HCT116 (cell line): ENCODE measurements at regions not wholly inside any gene's neighbourhood (a gene's known extent, or its start where the extent isn't known, plus 50 kb on each side); places are given as distances from the start of the nearest gene placed in this dataset.

Experiments
- ATAC-seq: fragments of 200-7000 bp; cut with Tn5 transposase; 2 replicates; pipeline ENCODE4 v1.9.1; 2020; ENCODE audit warnings: mild to moderate bottlenecking, moderate library complexity
- BruUV-seq: library from RNA; stranded (reverse); fragments of 400-500 nt; replicated peaks from 2 replicates; lab custom pipeline; 2021; lab: Mats Ljungman, UMichigan
- CTCF ChIA-PET: fragments of 300-600 bp; sonication (Branson Sonifier 250); formaldehyde crosslinking; loops from one replicate; lab custom pipeline; 2021; ENCODE audit warnings: antibody characterized with exemption; lab: Charles Lee
- POLR2A ChIA-PET: fragments of 300-600, 350-600 bp; sonication (Branson Sonifier 250); formaldehyde crosslinking; loops from one replicate; lab custom pipeline; 2021; ENCODE audit warnings: antibody characterized with exemption; lab: Charles Lee
- RAD21 ChIA-PET, 2 experiments: fragments of 300-600 bp; sonication (Branson Sonifier 250); formaldehyde crosslinking; loops; one replicate each; lab custom pipeline; 2023; ENCODE audit warnings: low total read pairs in 2 of 2; ENCODE audit not compliant: uncharacterized antibody in 2 of 2, unreplicated experiment in 2 of 2, low non-redundant PET in 1 of 2; lab: Charles Lee
- DNase-seq: peaks from one replicate; pipeline ENCODE4 v3.0.0-alpha.2; 2010; ENCODE audit warnings: low read depth, low spot score
- H2AFZ ChIP-seq: fragments of 200-600 bp; shearing (Covaris generic), sonication (generic); 2 replicates; pipeline ENCODE4 v1.6.1; 2017; ENCODE audit warnings: low read depth, mixed run types, mixed read lengths, antibody characterized with exemption, low read length; ENCODE audit not compliant: poor library complexity, severe bottlenecking
- H3K27ac ChIP-seq: 2 replicates; pipeline ENCODE4 v1.5.1; 2012; ENCODE audit warnings: low read depth, low read length
- H3K27me3 ChIP-seq: fragments of 200-600 bp; sonication (generic); 2 replicates; pipeline ENCODE4 v1.6.1; 2016; ENCODE audit warnings: mixed run types, low read length, mixed read lengths; ENCODE audit not compliant: insufficient read depth
- H3K36me3 ChIP-seq, 2 experiments: fragments of 200-500 bp in 1 of 2; fragments of 200-600 bp in 1 of 2; sonication (Bioruptor generic) in 1 of 2; sonication (generic) in 1 of 2; 2 replicates each; pipeline versions ENCODE4 v1.5.1 to v1.6.1; 2014 to 2016; ENCODE audit warnings: low read length in 2 of 2, inconsistent platforms in 1 of 2, mixed read lengths in 1 of 2, mixed run types in 1 of 2; ENCODE audit not compliant: insufficient read depth in 2 of 2, control insufficient read depth in 1 of 2
- H3K4me1 ChIP-seq, 2 experiments: fragments of 200-600 bp in 1 of 2; sonication (generic) in 1 of 2; 2 replicates each; pipeline versions ENCODE4 v1.5.1 to v1.6.1; 2012 to 2017; ENCODE audit warnings: low read length in 2 of 2, inconsistent platforms in 1 of 2, mild to moderate bottlenecking in 1 of 2, mixed read lengths in 1 of 2, mixed run types in 1 of 2, moderate library complexity in 1 of 2; ENCODE audit not compliant: insufficient read depth in 2 of 2, control insufficient read depth in 1 of 2
- H3K4me2 ChIP-seq: fragments of 200-600 bp; sonication (generic); 2 replicates; pipeline ENCODE4 v1.6.1; 2017; ENCODE audit warnings: mixed run types, low read length, mixed read lengths
- H3K4me3 ChIP-seq, 2 experiments: fragments of 200-600 bp in 1 of 2; sonication (generic) in 1 of 2; replicated peaks in 1 of 2; 2 replicates each; pipeline ENCODE4 v1.5.1; 2011 to 2016; ENCODE audit warnings: low read length in 2 of 2, control low read depth in 1 of 2, low read depth in 1 of 2, mild to moderate bottlenecking in 1 of 2, mixed read lengths in 1 of 2, mixed run types in 1 of 2
- H3K79me2 ChIP-seq: fragments of 200-600 bp; sonication (generic); 2 replicates; pipeline ENCODE4 v1.6.1; 2017; ENCODE audit warnings: mild to moderate bottlenecking, mixed run types, low read length, moderate library complexity, mixed read lengths; ENCODE audit not compliant: insufficient read depth
- H3K9ac ChIP-seq: fragments of 200-600 bp; sonication (generic); 2 replicates; pipeline ENCODE4 v1.6.1; 2016; ENCODE audit warnings: low read length, mixed read lengths
- H3K9me2 ChIP-seq: fragments of 200-600 bp; sonication (generic), shearing (Covaris generic); 2 replicates; pipeline ENCODE4 v1.6.1; 2017; ENCODE audit warnings: mixed run types, mild to moderate bottlenecking, moderate library complexity; ENCODE audit not compliant: insufficient read depth
- H3K9me3 ChIP-seq, 2 experiments: fragments of 200-500 bp in 1 of 2; fragments of 200-600 bp in 1 of 2; sonication (Bioruptor generic) in 1 of 2; sonication (generic) in 1 of 2; 2 replicates each; pipeline ENCODE4 v1.6.1; 2014 to 2017; ENCODE audit warnings: low read length in 2 of 2, mixed read lengths in 2 of 2, inconsistent platforms in 1 of 2, low read depth in 1 of 2, mild to moderate bottlenecking in 1 of 2, mixed run types in 1 of 2, moderate library complexity in 1 of 2; ENCODE audit not compliant: control insufficient read depth in 1 of 2, insufficient read depth in 1 of 2
- H4K20me1 ChIP-seq: fragments of 200-600 bp; sonication (generic), shearing (Covaris generic); 2 replicates; pipeline ENCODE4 v1.6.1; 2017; ENCODE audit warnings: mixed run types, mild to moderate bottlenecking, moderate library complexity; ENCODE audit not compliant: insufficient read depth
- ELF1 ChIP-seq: IDR thresholded peaks from 2 replicates; pipeline ENCODE4 v1.6.1; 2012; ENCODE audit warnings: low read depth, borderline replicate concordance
- JUND ChIP-seq: IDR thresholded peaks from 2 replicates; pipeline ENCODE4 v1.6.1; 2012
- POLR2A ChIP-seq: IDR thresholded peaks from 2 replicates; pipeline ENCODE4 v1.7.0; 2011; ENCODE audit warnings: borderline replicate concordance; ENCODE audit not compliant: insufficient read depth, insufficient read length; ENCODE audit errors: extremely low read depth
- POLR2AphosphoS5 ChIP-seq: IDR thresholded peaks from 2 replicates; pipeline ENCODE4 v1.6.1; 2011; ENCODE audit warnings: mild to moderate bottlenecking, low read depth, low read length, moderate library complexity
- SIN3A ChIP-seq: IDR thresholded peaks from 2 replicates; pipeline ENCODE4 v1.6.1; 2012; ENCODE audit warnings: low read depth
- ZFX ChIP-seq: fragments of 450-650 bp; IDR thresholded peaks from 2 replicates; pipeline ENCODE4 v1.6.1; 2017
- intact Hi-C: fragments of 100-400 bp; cut with micrococcal nuclease; formaldehyde crosslinking; loops from 2 replicates; pipeline ENCODE4 v1.10.0; 2022
- TF ChIP-seq, protein P1 (sequence below): IDR thresholded peaks from 2 replicates; pipeline ENCODE4 v1.6.1; 2012
- TF ChIP-seq, protein P2 (sequence below): IDR thresholded peaks from 2 replicates; pipeline ENCODE4 v1.6.1; 2012

DNA sequence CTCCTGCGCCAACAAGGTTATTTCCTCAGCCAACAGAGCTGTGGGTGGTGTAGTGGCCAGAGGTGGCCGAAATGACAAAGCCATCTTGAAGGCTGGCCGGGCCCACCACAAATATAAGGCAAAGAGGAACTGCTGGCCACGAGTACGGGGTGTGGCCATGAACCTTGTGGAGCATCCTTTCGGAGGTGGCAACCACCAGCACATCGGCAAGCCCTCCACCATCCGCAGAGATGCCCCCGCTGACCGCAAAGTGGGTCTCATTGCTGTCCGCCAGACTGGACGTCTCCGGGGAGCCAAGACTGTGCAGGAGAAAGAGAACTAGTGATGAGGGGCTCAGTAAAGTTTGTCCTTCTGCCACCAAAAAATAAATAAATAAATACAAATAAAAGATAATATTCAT, 481.4 kb upstream of the NAALADL2 start:
- no peak for ATAC-seq
- Histone ChIP-seq H3K9me2 (no peaks in the 10 kb centered on the region), H3K9me3 (no peaks in the 10 kb centered on the region), H3K27ac (no peak overlapping the region), H3K27me3 (no peaks in the 10 kb centered on the region), H4K20me1 (no peaks in the 10 kb centered on the region), H3K9ac (no peak overlapping the region), H3K4me1 (no peaks in the 10 kb centered on the region), H3K79me2 (no peaks in the 10 kb centered on the region), H3K36me3 (no peaks in the 10 kb centered on the region), H2AFZ (no peak overlapping the region), H3K4me2 (no peak overlapping the region), H3K4me3 (no peak overlapping the region)
- ChIA-PET CTCF (no interaction called here), POLR2A (no interaction called here), RAD21 (no interaction called here)
- no TSS peak for BruUV-seq
- DNase-seq: no peak
- TF ChIP-seq, protein P1, sequence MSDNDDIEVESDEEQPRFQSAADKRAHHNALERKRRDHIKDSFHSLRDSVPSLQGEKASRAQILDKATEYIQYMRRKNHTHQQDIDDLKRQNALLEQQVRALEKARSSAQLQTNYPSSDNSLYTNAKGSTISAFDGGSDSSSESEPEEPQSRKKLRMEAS: no peak
- TF ChIP-seq, protein P2, sequence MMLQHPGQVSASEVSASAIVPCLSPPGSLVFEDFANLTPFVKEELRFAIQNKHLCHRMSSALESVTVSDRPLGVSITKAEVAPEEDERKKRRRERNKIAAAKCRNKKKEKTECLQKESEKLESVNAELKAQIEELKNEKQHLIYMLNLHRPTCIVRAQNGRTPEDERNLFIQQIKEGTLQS: no peak
- no peak for TF ChIP-seq JUND
- no peak for TF ChIP-seq ELF1
- intact Hi-C loops: no loop called here

DNA sequence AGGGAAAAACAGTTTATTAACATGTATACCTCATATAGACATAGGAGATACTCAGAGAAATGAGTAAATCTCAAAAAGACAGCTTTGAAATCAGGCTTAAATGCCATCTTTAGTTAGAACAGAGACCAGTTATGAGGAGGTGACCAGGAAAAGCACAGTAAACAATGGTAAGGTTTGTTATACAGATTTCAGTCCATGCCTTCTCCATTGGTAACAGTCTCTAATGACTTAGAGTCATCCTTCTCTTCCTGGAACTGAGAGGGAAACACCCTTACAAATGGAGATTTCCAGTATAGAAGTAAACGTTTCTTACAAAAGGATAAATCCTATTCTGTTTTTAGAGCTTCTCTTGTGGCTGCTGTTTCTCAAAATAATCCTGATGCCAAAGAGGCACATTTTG, 476.3 kb upstream of the NAALADL2 start:
- no peak for DNase-seq
- ATAC-seq: no peak
- Histone ChIP-seq H3K36me3 (no peaks in the 10 kb centered on the region), H3K4me1 (no peaks in the 10 kb centered on the region), H3K9me3 (no peaks in the 10 kb centered on the region), H3K4me3 (no peak overlapping the region), H3K27me3 (no peaks in the 10 kb centered on the region), H3K9me2 (no peaks in the 10 kb centered on the region), H3K27ac (no peak overlapping the region), H3K4me2 (no peak overlapping the region)
- POLR2A ChIA-PET: no interaction called here
- intact Hi-C loops: no loop called here
- TF ChIP-seq POLR2AphosphoS5 (no peak), SIN3A (no peak), POLR2A (no peak), ZFX (no peak)
- TF ChIP-seq, protein P2: no peak
- TF ChIP-seq, all 23 proteins: peak for 0
- no peak overlapping the region for H3K9ac ChIP-seq
- no peaks in the 10 kb centered on the region for H4K20me1 ChIP-seq
- no peaks in the 10 kb centered on the region for H3K79me2 ChIP-seq
- RAD21 ChIA-PET: no interaction called here
- H2AFZ ChIP-seq: no peak overlapping the region
- BruUV-seq: no TSS peak
- CTCF ChIA-PET: no interaction called here
